PFSK-1 (cell line): ENCODE measurements at regions not wholly inside any gene's neighbourhood (a gene's known extent, or its start where the extent isn't known, plus 50 kb on each side); places are given as distances from the start of the nearest gene placed in this dataset.

ENCODE experiments used
- POLR2AphosphoS5 ChIP-seq: IDR thresholded peaks from 2 replicates; pipeline ENCODE4 v1.6.1; 2012; ENCODE audit warnings: low read depth, mild to moderate bottlenecking, control low read depth, low read length, moderate library complexity
- SIN3A ChIP-seq: IDR thresholded peaks from 2 replicates; pipeline ENCODE4 v1.6.1; 2012; ENCODE audit warnings: mild to moderate bottlenecking, low read length, moderate library complexity, borderline replicate concordance; ENCODE audit not compliant: insufficient read depth
- TAF1 ChIP-seq: IDR thresholded peaks from 2 replicates; pipeline ENCODE4 v1.6.1; 2012; ENCODE audit warnings: low read length, control low read depth, borderline replicate concordance; ENCODE audit not compliant: insufficient read depth
- TF ChIP-seq, protein P1 (sequence below), 2 experiments: IDR thresholded peaks; 2 replicates each; pipeline versions ENCODE4 v1.6.1 to v1.8.0; 2011 to 2012; ENCODE audit warnings: low read depth in 2 of 2, low read length in 2 of 2, control low read depth in 1 of 2, inconsistent platforms in 1 of 2, mild to moderate bottlenecking in 1 of 2, moderate library complexity in 1 of 2; ENCODE audit not compliant: insufficient read depth in 1 of 2

- TF ChIP-seq, protein P1, sequence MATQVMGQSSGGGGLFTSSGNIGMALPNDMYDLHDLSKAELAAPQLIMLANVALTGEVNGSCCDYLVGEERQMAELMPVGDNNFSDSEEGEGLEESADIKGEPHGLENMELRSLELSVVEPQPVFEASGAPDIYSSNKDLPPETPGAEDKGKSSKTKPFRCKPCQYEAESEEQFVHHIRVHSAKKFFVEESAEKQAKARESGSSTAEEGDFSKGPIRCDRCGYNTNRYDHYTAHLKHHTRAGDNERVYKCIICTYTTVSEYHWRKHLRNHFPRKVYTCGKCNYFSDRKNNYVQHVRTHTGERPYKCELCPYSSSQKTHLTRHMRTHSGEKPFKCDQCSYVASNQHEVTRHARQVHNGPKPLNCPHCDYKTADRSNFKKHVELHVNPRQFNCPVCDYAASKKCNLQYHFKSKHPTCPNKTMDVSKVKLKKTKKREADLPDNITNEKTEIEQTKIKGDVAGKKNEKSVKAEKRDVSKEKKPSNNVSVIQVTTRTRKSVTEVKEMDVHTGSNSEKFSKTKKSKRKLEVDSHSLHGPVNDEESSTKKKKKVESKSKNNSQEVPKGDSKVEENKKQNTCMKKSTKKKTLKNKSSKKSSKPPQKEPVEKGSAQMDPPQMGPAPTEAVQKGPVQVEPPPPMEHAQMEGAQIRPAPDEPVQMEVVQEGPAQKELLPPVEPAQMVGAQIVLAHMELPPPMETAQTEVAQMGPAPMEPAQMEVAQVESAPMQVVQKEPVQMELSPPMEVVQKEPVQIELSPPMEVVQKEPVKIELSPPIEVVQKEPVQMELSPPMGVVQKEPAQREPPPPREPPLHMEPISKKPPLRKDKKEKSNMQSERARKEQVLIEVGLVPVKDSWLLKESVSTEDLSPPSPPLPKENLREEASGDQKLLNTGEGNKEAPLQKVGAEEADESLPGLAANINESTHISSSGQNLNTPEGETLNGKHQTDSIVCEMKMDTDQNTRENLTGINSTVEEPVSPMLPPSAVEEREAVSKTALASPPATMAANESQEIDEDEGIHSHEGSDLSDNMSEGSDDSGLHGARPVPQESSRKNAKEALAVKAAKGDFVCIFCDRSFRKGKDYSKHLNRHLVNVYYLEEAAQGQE (IDR thresholded peaks at IDR 0.05; ENCODE audit: insufficient read depth in 1 of 2, low read depth in 2 of 2, low read length in 2 of 2) = no peak
- TF ChIP-seq POLR2AphosphoS5 (no peak), SIN3A (no peak), TAF1 (no peak)
Observed at GRCh38 chr20:48040491-48040890, 255.2 kb upstream of the SULF2 start.
